ENCODE measurements at regions not wholly inside any gene's neighbourhood (a gene's known extent, or its start where the extent isn't known, plus 50 kb on each side); places are given as distances from the start of the nearest gene placed in this dataset.

DNA sequence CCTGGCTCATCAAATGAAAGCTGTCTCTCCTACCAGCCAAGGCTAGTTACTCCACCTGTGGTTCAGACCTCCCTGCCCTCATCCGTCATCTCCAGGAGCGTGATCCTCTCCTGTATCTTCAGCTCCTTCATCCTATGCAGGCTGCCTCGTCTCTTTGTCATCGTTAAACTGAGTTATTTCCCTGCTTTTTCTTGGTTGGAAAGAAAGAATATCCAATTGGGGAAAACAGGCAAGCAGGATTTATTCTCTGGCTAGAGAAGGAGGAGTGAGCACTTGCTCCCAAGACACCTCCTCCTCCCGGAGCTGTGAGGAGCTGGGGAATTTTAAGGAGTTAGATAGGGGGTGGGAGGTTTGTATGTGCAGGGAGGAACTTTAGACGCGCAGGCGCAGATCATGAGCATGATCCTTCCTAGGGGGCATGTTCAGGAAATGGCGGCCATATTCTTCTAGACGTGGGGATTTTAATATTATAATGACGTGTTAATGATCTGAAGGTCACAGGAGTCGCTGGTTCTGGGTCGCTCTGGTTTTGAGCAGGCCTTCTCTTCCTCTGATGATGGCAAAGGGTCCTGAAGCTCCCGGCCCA lies 156.4 kb upstream of the KL start:
- TF ChIP-seq, protein P1, sequence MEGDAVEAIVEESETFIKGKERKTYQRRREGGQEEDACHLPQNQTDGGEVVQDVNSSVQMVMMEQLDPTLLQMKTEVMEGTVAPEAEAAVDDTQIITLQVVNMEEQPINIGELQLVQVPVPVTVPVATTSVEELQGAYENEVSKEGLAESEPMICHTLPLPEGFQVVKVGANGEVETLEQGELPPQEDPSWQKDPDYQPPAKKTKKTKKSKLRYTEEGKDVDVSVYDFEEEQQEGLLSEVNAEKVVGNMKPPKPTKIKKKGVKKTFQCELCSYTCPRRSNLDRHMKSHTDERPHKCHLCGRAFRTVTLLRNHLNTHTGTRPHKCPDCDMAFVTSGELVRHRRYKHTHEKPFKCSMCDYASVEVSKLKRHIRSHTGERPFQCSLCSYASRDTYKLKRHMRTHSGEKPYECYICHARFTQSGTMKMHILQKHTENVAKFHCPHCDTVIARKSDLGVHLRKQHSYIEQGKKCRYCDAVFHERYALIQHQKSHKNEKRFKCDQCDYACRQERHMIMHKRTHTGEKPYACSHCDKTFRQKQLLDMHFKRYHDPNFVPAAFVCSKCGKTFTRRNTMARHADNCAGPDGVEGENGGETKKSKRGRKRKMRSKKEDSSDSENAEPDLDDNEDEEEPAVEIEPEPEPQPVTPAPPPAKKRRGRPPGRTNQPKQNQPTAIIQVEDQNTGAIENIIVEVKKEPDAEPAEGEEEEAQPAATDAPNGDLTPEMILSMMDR (IDR thresholded peaks at IDR 0.05) = no peak
- TF ChIP-seq POLR2AphosphoS5 (IDR thresholded peaks at IDR 0.05) (no peak), POLR2A (IDR thresholded peaks at IDR 0.05) (no peak)
- WGBS = 93% methylated on average over 14 of the region's 14 CpGs
- H3K9me3 ChIP-seq = no peaks in the 10 kb centered on the region
- intact Hi-C loops (cut with DNase I) = no loop called here
- H3K27ac ChIP-seq = no peak overlapping the region
- no peak overlapping the region for H3K4me3 ChIP-seq
- no peaks in the 10 kb centered on the region for H3K27me3 ChIP-seq (replicated peaks; ENCODE audit: insufficient read depth)
- no peaks in the 10 kb centered on the region for H3K36me3 ChIP-seq
- no peaks in the 10 kb centered on the region for H3K4me1 ChIP-seq (replicated peaks)
- DNase-seq (ENCODE audit: low spot score) = no peak

DNA sequence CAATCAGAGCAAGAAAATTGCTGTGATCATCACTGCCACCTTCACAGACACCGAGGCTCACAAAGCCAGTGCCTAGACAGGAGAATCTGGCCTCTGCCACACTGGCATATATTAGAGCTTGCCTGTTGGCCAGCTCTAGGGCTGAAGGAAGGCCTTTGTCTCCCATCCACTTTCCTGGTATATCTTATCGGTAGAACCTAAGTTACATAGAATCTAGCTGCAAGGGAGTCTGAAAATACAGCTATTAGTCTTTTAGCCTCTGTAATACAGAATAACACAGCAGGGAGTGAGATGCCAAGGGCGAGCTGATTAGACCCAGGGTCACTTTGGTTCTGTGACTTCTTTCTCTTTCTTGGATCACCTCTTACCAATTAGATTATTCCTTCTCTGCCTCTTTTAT lies 154.9 kb upstream of the KL start:
- no peaks in the 10 kb centered on the region for H3K9me3 ChIP-seq
- no peak overlapping the region for H3K4me3 ChIP-seq
- H3K4me1 ChIP-seq (replicated peaks) = no peaks in the 10 kb centered on the region
- H3K27me3 ChIP-seq (replicated peaks; ENCODE audit: insufficient read depth) = no peaks in the 10 kb centered on the region
- no peak for DNase-seq (ENCODE audit: low spot score)
- TF ChIP-seq POLR2AphosphoS5 (IDR thresholded peaks at IDR 0.05) = no peak
- TF ChIP-seq, protein P1 (IDR thresholded peaks at IDR 0.05) = no peak
- no peak for TF ChIP-seq POLR2A (IDR thresholded peaks at IDR 0.05)
- no peak overlapping the region for H3K27ac ChIP-seq
- WGBS = 98% methylated on average over 3 of the region's 3 CpGs
- intact Hi-C loops (cut with DNase I) = no loop called here
- H3K36me3 ChIP-seq = no peaks in the 10 kb centered on the region

DNA sequence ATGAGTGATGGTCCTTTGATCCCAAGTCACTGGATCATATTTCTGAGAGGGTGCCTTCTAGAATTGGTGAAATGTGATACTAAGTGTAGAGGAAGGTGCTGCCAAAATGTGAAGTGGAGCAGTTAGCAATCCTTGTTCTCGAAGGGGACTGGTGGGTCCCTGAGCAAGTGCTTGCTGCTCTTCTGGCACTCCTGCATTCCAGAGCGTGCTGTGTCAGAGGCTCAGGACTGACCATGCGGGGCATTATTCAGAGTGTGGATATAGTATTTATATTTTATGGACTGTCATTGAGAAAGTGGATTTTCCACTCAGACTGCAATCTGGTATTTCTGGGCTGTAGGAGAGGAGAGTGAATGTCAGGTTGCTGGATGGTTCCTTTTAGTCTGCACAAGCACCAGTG lies 152.6 kb upstream of the KL start:
- no peaks in the 10 kb centered on the region for H3K27me3 ChIP-seq (replicated peaks; ENCODE audit: insufficient read depth)
- no peak for DNase-seq (ENCODE audit: low spot score)
- H3K9me3 ChIP-seq = no peaks in the 10 kb centered on the region
- no peak overlapping the region for H3K4me3 ChIP-seq
- H3K36me3 ChIP-seq = no peaks in the 10 kb centered on the region
- no peak overlapping the region for H3K27ac ChIP-seq
- H3K4me1 ChIP-seq (replicated peaks) = no peaks in the 10 kb centered on the region
- intact Hi-C loops (cut with DNase I) = no loop called here
- TF ChIP-seq POLR2AphosphoS5 (IDR thresholded peaks at IDR 0.05) (no peak), POLR2A (IDR thresholded peaks at IDR 0.05) (no peak)
- TF ChIP-seq, protein P1 (IDR thresholded peaks at IDR 0.05) = no peak
- WGBS = 72% methylated on average over 3 of the region's 3 CpGs

DNA sequence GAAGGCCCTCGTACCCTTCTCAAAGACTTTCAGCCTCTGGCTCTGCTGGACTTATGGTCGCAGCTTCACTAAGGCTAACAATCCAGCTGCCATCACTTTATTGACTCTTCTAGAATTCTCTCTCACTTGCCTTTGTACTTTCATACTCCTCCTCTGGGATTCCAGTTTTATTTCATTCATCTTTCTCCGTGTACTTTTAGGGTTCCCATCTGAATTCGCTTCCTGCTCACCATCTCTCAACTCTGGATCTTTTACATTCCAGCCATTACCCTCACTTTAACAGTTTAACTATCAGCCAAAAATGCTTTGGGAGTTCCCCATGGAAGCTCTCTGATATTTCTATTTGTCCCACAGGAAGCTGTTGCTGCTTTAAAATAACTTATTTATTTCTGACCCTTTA lies 149.3 kb upstream of the KL start:
- H3K27me3 ChIP-seq (replicated peaks; ENCODE audit: insufficient read depth) = no peaks in the 10 kb centered on the region
- TF ChIP-seq POLR2AphosphoS5 (IDR thresholded peaks at IDR 0.05) (no peak), POLR2A (IDR thresholded peaks at IDR 0.05) (no peak)
- TF ChIP-seq, protein P1 (IDR thresholded peaks at IDR 0.05) = no peak
- H3K4me3 ChIP-seq = no peak overlapping the region
- H3K9me3 ChIP-seq = no peaks in the 10 kb centered on the region
- H3K27ac ChIP-seq = no peak overlapping the region
- no peak for DNase-seq (ENCODE audit: low spot score)
- no peaks in the 10 kb centered on the region for H3K4me1 ChIP-seq (replicated peaks)
- 78% methylated on average over 4 of the region's 4 CpGs for WGBS
- H3K36me3 ChIP-seq = no peaks in the 10 kb centered on the region
- intact Hi-C loops (cut with DNase I) = no loop called here

DNA sequence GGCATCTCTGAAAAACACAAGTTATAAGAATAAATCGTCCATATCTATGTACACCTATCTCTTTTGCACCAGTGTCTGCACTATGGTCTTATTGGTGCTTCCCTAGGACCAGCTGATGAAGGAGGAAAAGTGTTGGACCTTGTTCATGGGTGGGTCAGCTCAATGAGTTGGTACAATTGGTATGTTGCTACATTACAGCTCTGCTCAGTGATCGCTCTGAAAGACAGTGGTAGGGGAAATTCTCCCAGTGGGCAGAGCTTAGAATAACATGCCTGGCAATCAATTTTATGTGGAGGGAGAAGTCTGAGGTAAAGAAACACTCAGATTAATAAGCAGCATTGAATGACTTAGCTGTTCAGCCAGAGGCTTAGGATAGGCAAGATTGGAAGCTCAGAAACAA lies 138.7 kb upstream of the KL start:
- intact Hi-C loops (cut with DNase I) = no loop called here
- Histone ChIP-seq H3K36me3 (no peaks in the 10 kb centered on the region), H3K27me3 (replicated peaks; ENCODE audit: insufficient read depth) (no peaks in the 10 kb centered on the region), H3K4me3 (no peak overlapping the region), H3K4me1 (replicated peaks) (peaks cover 8% of the 10 kb centered on the region), H3K9me3 (no peaks in the 10 kb centered on the region), H3K27ac (no peak overlapping the region)
- TF ChIP-seq, protein P1 (IDR thresholded peaks at IDR 0.05) = no peak
- no peak for TF ChIP-seq POLR2A (IDR thresholded peaks at IDR 0.05)
- TF ChIP-seq POLR2AphosphoS5 (IDR thresholded peaks at IDR 0.05) = no peak
- WGBS = 93% methylated on average over 2 of the region's 2 CpGs
- no peak for DNase-seq (ENCODE audit: low spot score)

Data from prostate gland (tissue), 2 donors.